Testis (tissue), 2 donors: ENCODE measurements at regions not wholly inside any gene's neighbourhood (a gene's known extent, or its start where the extent isn't known, plus 50 kb on each side); places are given as distances from the start of the nearest gene placed in this dataset.

ENCODE experiments used
- DNase-seq: peaks from one replicate; pipeline ENCODE4 v3.0.0-alpha.2; 2019
- H3K27ac ChIP-seq, 2 donors: fragments of 200-600 bp; sonication (generic); one replicate each; pipeline ENCODE4 v1.5.1; 2019
- H3K27me3 ChIP-seq: fragments of 200-600 bp; sonication (generic); one replicate; pipeline ENCODE4 v1.5.1; 2019
- H3K36me3 ChIP-seq: fragments of 200-600 bp; sonication (generic); one replicate; pipeline ENCODE4 v1.5.1; 2017; ENCODE audit warnings: low read depth; ENCODE audit errors: missing control alignments
- H3K4me1 ChIP-seq: fragments of 200-600 bp; sonication (generic); one replicate; pipeline ENCODE4 v1.5.1; 2019
- H3K4me3 ChIP-seq, 2 donors: fragments of 200-600 bp; sonication (generic); one replicate each; pipeline ENCODE4 v1.5.1; 2017 to 2019
- H3K9me3 ChIP-seq: fragments of 200-600 bp; sonication (generic); one replicate; pipeline ENCODE4 v1.5.1; 2017
- POLR2A ChIP-seq: fragments of 450-650 bp; IDR thresholded peaks from one replicate; pipeline ENCODE4 v1.6.1; 2017; ENCODE audit warnings: antibody characterized with exemption, mild to moderate bottlenecking, moderate library complexity
- WGBS, 2 donors: methylation state at CpG; one replicate each; pipeline ENCODE4 v1.1.5; 2018; 5-methylcytosine and 5-hydroxymethylcytosine counted together
- intact Hi-C: fragments of 100-400 bp; cut with DNase I; formaldehyde crosslinking; loops from one replicate; pipeline ENCODE4 v1.15.1; 2023; ENCODE audit warnings: low total_unique reads
- TF ChIP-seq, protein P1 (sequence below), 3 experiments: fragments of 450-650 bp in 2 of 3; fragments of 200-600 bp in 1 of 3; sonication (generic) in 1 of 3; IDR thresholded peaks; one replicate each; pipeline ENCODE4 v1.5.1; 2016 to 2019; ENCODE audit warnings: antibody characterized with exemption in 3 of 3, mild to moderate bottlenecking in 2 of 3, moderate library complexity in 1 of 3

DNA sequence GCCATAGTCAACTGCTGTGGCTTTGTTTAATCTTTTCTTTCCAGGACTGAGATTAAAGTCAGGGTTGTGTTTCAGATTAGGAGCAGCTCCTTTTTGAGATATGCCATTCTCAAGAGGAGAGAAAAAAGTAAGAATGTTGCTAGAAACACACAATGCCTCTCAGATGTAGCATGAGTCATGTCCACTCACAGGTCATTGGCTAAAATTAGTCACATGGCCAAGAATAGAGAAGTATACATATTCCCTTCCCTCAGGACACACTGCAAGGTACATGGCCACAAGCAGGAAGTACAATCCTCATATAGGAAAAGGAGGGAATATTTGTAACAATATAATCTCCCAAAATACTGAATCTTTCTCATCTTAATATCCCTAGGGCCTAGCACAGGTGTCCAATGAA lies 141.9 kb upstream of the PTBP2 start:
- TF ChIP-seq POLR2A: no peak
- TF ChIP-seq, protein P1, sequence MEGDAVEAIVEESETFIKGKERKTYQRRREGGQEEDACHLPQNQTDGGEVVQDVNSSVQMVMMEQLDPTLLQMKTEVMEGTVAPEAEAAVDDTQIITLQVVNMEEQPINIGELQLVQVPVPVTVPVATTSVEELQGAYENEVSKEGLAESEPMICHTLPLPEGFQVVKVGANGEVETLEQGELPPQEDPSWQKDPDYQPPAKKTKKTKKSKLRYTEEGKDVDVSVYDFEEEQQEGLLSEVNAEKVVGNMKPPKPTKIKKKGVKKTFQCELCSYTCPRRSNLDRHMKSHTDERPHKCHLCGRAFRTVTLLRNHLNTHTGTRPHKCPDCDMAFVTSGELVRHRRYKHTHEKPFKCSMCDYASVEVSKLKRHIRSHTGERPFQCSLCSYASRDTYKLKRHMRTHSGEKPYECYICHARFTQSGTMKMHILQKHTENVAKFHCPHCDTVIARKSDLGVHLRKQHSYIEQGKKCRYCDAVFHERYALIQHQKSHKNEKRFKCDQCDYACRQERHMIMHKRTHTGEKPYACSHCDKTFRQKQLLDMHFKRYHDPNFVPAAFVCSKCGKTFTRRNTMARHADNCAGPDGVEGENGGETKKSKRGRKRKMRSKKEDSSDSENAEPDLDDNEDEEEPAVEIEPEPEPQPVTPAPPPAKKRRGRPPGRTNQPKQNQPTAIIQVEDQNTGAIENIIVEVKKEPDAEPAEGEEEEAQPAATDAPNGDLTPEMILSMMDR (IDR thresholded peaks at IDR 0.05): no peak
- no peak overlapping the region for H3K4me3 ChIP-seq
- H3K27me3 ChIP-seq: no peaks in the 10 kb centered on the region
- H3K4me1 ChIP-seq: no peaks in the 10 kb centered on the region
- H3K36me3 ChIP-seq: no peaks in the 10 kb centered on the region
- peak; percentile 19 for DNase-seq
- intact Hi-C loops: no loop called here
- no peak overlapping the region for H3K27ac ChIP-seq
- H3K9me3 ChIP-seq: no peaks in the 10 kb centered on the region

DNA sequence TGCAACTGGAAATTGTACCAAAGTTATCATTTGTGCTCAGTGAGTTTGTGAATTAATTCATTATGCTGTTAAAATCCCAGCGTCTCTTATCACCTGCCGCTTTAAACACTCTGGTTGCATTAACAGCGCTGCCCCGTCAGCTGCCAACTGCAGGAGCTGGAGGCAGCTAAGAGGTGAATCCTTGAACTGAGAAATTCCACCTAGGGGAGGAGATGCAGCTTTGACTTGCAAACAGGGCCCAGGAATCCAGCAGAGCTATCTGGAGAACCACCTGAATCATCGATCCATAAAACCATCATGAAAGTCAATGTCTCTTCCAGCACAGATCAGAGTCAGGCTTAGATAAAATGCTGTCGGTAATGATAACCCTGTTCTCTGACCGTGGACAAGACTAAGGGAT lies 140.7 kb upstream of the PTBP2 start:
- 57 to 77% methylated on average over 7 of the region's 7 CpGs for WGBS, 2 donors
- DNase-seq: no peak
- H3K36me3 ChIP-seq: no peaks in the 10 kb centered on the region
- H3K4me1 ChIP-seq: no peaks in the 10 kb centered on the region
- no peaks in the 10 kb centered on the region for H3K27me3 ChIP-seq
- intact Hi-C loops: no loop called here
- no peak overlapping the region for H3K4me3 ChIP-seq
- no peaks in the 10 kb centered on the region for H3K9me3 ChIP-seq
- TF ChIP-seq POLR2A: no peak
- TF ChIP-seq, protein P1 (IDR thresholded peaks at IDR 0.05): no peak
- no peak overlapping the region for H3K27ac ChIP-seq

DNA sequence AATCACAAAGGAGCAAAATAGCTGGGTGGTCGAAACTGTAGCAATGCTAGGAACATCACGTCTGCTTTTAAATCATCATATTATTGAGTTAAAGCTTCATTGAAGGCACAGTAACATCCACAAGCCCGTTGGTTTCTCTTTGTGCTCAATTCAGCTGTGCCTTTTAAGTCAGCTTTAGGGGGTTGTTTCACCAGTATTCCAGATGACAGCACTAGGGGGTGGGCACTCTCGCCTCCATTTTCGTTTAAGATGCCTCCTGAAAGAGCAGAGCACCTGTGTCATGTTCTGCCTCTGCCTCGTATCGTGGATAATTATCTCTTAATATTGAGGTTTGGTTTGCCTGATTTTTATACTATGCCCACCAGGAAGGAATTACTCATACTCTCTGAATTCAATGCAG lies 139.8 kb upstream of the PTBP2 start:
- H3K27me3 ChIP-seq: no peaks in the 10 kb centered on the region
- DNase-seq: no peak
- H3K27ac ChIP-seq: no peak overlapping the region
- no peaks in the 10 kb centered on the region for H3K9me3 ChIP-seq
- intact Hi-C loops: no loop called here
- no peak for TF ChIP-seq POLR2A
- TF ChIP-seq, protein P1 (IDR thresholded peaks at IDR 0.05): no peak
- H3K36me3 ChIP-seq: no peaks in the 10 kb centered on the region
- WGBS, 2 donors: 81 to 84% methylated on average over 7 of the region's 7 CpGs
- no peak overlapping the region for H3K4me3 ChIP-seq
- H3K4me1 ChIP-seq: no peaks in the 10 kb centered on the region

DNA sequence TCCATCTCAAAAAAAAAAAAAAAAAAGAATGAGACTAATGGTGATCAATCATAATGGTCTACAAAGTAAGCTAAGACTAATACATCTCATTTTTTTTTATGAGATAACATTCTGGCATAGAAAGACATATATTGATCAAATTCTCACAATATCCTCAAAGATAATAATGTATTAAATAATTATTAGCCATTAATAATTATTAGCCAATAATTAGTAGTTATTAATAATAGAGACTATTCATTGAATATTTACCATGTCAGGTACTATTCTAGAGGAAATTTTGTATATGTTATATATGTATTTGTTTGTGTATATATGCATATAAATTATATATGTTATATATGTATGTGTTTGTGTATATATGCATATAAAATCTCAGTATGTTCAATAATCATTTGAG lies 137.7 kb upstream of the PTBP2 start:
- no peak overlapping the region for H3K27ac ChIP-seq
- no peaks in the 10 kb centered on the region for H3K36me3 ChIP-seq
- intact Hi-C loops: no loop called here
- TF ChIP-seq POLR2A: no peak
- TF ChIP-seq, protein P1 (IDR thresholded peaks at IDR 0.05): no peak
- H3K4me3 ChIP-seq: no peak overlapping the region
- no peak for DNase-seq
- H3K9me3 ChIP-seq: no peaks in the 10 kb centered on the region
- H3K27me3 ChIP-seq: no peaks in the 10 kb centered on the region
- H3K4me1 ChIP-seq: no peaks in the 10 kb centered on the region

DNA sequence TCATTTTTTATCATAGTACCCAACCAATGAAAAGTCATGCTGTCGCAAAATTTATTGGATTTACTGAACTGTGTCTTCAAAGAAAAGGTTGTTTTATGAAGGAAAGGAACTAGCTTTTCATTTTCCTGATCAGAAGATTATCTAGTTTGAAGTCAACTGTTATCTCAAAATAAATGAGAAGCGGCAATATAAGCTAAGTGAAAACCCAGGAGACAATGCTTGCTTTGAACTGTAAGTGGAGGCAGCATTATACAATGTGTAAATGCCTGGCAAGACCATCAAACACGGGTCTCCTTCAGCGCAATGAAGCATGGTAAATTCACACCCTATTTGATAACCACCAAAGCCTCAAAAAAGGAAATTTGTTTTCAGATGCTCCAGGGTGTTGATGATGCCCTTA lies 134.4 kb upstream of the PTBP2 start:
- no peak overlapping the region for H3K27ac ChIP-seq
- TF ChIP-seq, protein P1 (IDR thresholded peaks at IDR 0.05): no peak
- no peak for TF ChIP-seq POLR2A
- intact Hi-C loops: no loop called here
- 78 to 82% methylated on average over 4 of the region's 4 CpGs for WGBS, 2 donors
- H3K36me3 ChIP-seq: no peaks in the 10 kb centered on the region
- H3K4me1 ChIP-seq: no peaks in the 10 kb centered on the region
- H3K27me3 ChIP-seq: no peaks in the 10 kb centered on the region
- H3K4me3 ChIP-seq: no peak overlapping the region
- no peaks in the 10 kb centered on the region for H3K9me3 ChIP-seq
- no peak for DNase-seq
